Activated naive CD4-positive, alpha-beta T cell treated with anti-CD3 and anti-CD28 coated beads, Interleukin-2, amount 10 ng/mL, durations not matched to agents 7 days and 5 days (primary cell): ENCODE measurements at regions not wholly inside any gene's neighbourhood (a gene's known extent, or its start where the extent isn't known, plus 50 kb on each side); places are given as distances from the start of the nearest gene placed in this dataset.

ENCODE experiments used
- CTCF ChIA-PET: fragments of 350-600 bp; sonication (Branson Sonifier 250); formaldehyde crosslinking; loops from one replicate; lab custom pipeline; 2021; ENCODE audit warnings: antibody characterized with exemption; lab: Charles Lee
- DNase-seq: peaks from one replicate; pipeline ENCODE4 v3.0.0-alpha.2; 2020
- H3K27ac Mint-ChIP-seq: one replicate; pipeline ENCODE4 v1.8.0; 2021; ENCODE audit warnings: mild to moderate bottlenecking, moderate library complexity, mixed read lengths
- H3K27me3 Mint-ChIP-seq: one replicate; pipeline ENCODE4 v1.8.0; 2021; ENCODE audit warnings: mild to moderate bottlenecking, mixed read lengths
- H3K36me3 Mint-ChIP-seq: one replicate; pipeline ENCODE4 v1.8.0; 2021; ENCODE audit warnings: mixed read lengths
- H3K4me1 Mint-ChIP-seq: one replicate; pipeline ENCODE4 v1.8.0; 2021; ENCODE audit warnings: mixed read lengths
- H3K4me3 Mint-ChIP-seq: one replicate; pipeline ENCODE4 v1.8.0; 2021; ENCODE audit warnings: mild to moderate bottlenecking, moderate library complexity, mixed read lengths
- H3K9me3 Mint-ChIP-seq: one replicate; pipeline ENCODE4 v1.8.0; 2021; ENCODE audit warnings: mixed read lengths

DNA sequence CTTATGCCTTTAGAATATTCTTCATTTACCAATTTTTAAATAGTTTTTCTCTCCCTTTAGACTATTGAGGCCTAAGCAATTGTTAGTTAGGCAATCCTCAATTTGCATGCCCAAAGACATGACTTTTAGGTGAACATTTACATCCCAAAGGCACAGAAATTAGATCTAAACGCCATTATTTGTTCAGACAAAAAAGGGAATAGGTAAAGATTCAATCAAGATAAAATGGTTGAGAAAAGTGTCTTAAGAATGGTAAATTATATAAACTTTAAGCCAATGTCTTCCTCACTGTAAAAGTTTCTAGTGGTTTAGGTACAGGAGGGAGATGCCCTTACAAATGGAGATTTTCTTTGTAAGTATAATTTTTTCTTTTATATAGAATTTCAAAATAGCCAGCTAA lies 50.2 kb upstream of the MME start:
- H3K27me3 Mint-ChIP-seq = no peaks in the 10 kb centered on the region
- H3K4me3 Mint-ChIP-seq = no peak overlapping the region
- no peaks in the 10 kb centered on the region for H3K9me3 Mint-ChIP-seq
- H3K36me3 Mint-ChIP-seq = no peaks in the 10 kb centered on the region
- no peak for DNase-seq
- CTCF ChIA-PET = no interaction called here
- no peak overlapping the region for H3K27ac Mint-ChIP-seq
- no peaks in the 10 kb centered on the region for H3K4me1 Mint-ChIP-seq

GRCh38 chr3:155026999-155027591 lies 53.0 kb upstream of the MME start:
- Mint-ChIP-seq H3K4me3 (no peak overlapping the region), H3K27me3 (no peaks in the 10 kb centered on the region), H3K36me3 (no peaks in the 10 kb centered on the region), H3K4me1 (no peaks in the 10 kb centered on the region), H3K9me3 (no peaks in the 10 kb centered on the region), H3K27ac (no peak overlapping the region)
- CTCF ChIA-PET = no interaction called here
- DNase-seq = no peak

DNA sequence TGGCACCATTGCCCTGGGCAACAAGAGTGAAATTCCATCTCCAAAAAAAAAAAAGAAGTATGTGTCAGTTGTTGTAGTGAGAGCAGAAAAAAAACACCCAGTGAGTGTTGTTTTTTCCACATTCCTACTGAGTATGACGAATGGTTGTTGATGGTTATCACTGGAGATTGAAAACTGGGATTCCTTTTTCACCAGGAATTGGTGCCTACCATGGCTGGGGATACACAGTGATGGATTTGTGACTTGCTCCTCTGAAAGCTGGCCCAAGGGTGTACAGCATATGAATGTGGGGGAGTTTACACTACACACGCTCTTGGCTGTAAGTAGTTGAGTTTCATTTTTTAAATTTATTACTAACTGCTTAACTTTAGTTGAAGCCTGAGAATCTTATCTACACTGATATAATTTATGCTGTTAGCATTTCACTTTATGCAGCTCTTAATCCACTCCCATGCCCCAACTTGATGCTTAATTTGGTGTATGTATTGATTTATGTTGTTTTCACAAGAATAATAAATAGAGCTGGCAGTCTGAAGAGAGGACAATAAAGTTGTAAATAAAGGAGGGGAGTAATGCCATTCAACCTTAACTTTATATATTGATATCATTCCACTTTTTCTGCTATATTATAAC lies 56.0 kb upstream of the MME start:
- CTCF ChIA-PET = no interaction called here
- H3K4me3 Mint-ChIP-seq = no peak overlapping the region
- H3K9me3 Mint-ChIP-seq = peaks cover 2% of the 10 kb centered on the region
- no peaks in the 10 kb centered on the region for H3K36me3 Mint-ChIP-seq
- DNase-seq = no peak
- no peaks in the 10 kb centered on the region for H3K4me1 Mint-ChIP-seq
- no peak overlapping the region for H3K27ac Mint-ChIP-seq
- no peaks in the 10 kb centered on the region for H3K27me3 Mint-ChIP-seq

GRCh38 chr3:155022896-155023295 lies 57.2 kb upstream of the MME start:
- CTCF ChIA-PET = no interaction called here
- Mint-ChIP-seq H3K27ac (no peak overlapping the region), H3K9me3 (peaks cover 2% of the 10 kb centered on the region)

GRCh38 chr3:155019575-155019974 lies 60.5 kb upstream of the MME start:
- CTCF ChIA-PET = no interaction called here
- no peak for DNase-seq
- no peaks in the 10 kb centered on the region for H3K36me3 Mint-ChIP-seq
- peaks cover 2% of the 10 kb centered on the region for H3K9me3 Mint-ChIP-seq
- H3K4me1 Mint-ChIP-seq = no peaks in the 10 kb centered on the region
- H3K27me3 Mint-ChIP-seq = no peaks in the 10 kb centered on the region
- H3K4me3 Mint-ChIP-seq = no peak overlapping the region
- no peak overlapping the region for H3K27ac Mint-ChIP-seq

More at GRCh38 chr3:155022896-155023295, 57.2 kb upstream of the MME start:
- no peak for DNase-seq
- no peaks in the 10 kb centered on the region for H3K4me1 Mint-ChIP-seq
- H3K4me3 Mint-ChIP-seq = no peak overlapping the region
- H3K36me3 Mint-ChIP-seq = no peaks in the 10 kb centered on the region
- no peaks in the 10 kb centered on the region for H3K27me3 Mint-ChIP-seq

GRCh38 chr3:155018621-155019330 lies 61.3 kb upstream of the MME start:
- Mint-ChIP-seq H3K27me3 (no peaks in the 10 kb centered on the region), H3K9me3 (peaks cover 3% of the 10 kb centered on the region), H3K27ac (no peak overlapping the region), H3K36me3 (no peaks in the 10 kb centered on the region), H3K4me3 (no peak overlapping the region), H3K4me1 (no peaks in the 10 kb centered on the region)
- CTCF ChIA-PET = no interaction called here
- no peak for DNase-seq

DNA sequence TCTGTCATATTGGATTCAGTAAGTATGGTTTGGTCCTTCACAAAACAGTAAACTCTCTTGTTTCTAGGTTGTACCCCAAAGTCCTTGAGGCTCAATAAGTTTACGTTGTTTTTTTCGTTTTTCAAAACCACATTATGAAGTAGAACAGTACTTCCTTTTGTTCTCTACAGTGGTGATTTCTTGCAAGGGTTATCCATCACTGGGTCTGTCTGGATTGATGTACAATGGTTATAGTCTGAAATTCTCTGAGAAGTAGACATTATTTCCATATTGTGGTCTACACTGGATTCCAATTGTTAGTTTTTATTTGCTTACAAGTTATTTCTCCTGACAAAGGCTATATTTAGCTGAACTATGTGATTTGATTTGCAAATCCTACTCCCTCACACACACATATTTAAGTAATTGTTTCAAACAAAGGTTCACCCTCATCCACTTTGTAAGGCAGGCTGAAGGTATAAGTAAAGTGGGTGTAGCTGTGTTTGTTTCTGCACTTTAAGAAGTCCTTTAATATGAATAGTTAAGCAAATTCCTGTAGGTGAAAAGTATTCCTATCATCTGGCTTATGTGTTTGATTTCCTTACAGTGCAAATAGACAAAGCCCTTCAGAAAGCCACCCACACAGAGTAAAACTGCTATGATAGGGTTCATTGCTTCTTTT lies 64.2 kb upstream of the MME start:
- Mint-ChIP-seq H3K4me3 (no peak overlapping the region), H3K27ac (no peak overlapping the region), H3K4me1 (no peaks in the 10 kb centered on the region), H3K36me3 (no peaks in the 10 kb centered on the region), H3K9me3 (peaks cover 7% of the 10 kb centered on the region), H3K27me3 (no peaks in the 10 kb centered on the region)
- DNase-seq = no peak
- CTCF ChIA-PET = no interaction called here

- CTCF ChIA-PET = no interaction called here
- no peak for DNase-seq
Observed at GRCh38 chr3:155014953-155015352, 65.2 kb upstream of the MME start.

DNA sequence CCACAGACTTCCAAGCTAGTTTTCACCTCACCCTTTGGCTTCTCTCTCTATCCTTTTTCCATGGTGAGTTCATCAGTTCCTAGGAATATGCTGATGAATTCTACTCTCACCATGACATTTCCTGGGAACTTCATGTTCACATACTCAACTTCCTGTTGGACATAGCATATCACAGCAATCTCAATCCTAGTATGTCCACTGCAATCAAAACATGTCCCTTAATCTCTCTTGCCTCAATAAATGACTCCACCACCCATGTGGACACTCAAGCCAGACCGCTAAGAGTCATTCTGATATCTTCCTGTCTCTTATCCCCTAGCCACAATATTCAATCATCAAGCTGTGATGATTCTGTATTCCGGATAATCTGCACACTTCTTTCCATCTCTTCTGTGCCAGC lies 66.7 kb upstream of the MME start:
- no peak for DNase-seq

More at GRCh38 chr3:155014953-155015352, 65.2 kb upstream of the MME start:
- Mint-ChIP-seq H3K27ac (no peak overlapping the region), H3K4me3 (no peak overlapping the region), H3K9me3 (peaks cover 7% of the 10 kb centered on the region), H3K27me3 (no peaks in the 10 kb centered on the region), H3K4me1 (no peaks in the 10 kb centered on the region), H3K36me3 (no peaks in the 10 kb centered on the region)

DNA sequence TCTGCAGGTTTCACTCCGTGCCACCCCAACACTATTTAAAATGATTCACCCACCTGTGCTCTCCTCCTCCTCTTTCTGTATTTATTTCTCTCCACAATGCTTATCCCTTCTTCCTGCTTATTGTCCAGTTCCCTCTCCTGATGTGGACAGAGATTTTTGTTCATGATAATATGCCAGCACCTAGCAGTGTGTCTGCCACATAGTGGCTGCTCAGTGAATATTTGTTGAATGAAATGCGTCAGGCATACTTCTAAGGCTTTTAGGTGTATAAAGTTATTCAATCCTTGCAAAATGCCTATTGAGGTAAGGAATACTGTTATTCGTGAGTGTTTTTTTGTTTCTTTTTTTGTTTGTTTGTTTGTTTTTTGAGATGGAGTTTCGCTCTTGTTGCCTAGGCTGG lies 67.5 kb upstream of the MME start:
- H3K9me3 Mint-ChIP-seq = peaks cover 7% of the 10 kb centered on the region
- no peak for DNase-seq
- no peaks in the 10 kb centered on the region for H3K36me3 Mint-ChIP-seq
- no peak overlapping the region for H3K27ac Mint-ChIP-seq
- no peak overlapping the region for H3K4me3 Mint-ChIP-seq
- H3K27me3 Mint-ChIP-seq = no peaks in the 10 kb centered on the region
- no peaks in the 10 kb centered on the region for H3K4me1 Mint-ChIP-seq
- CTCF ChIA-PET = no interaction called here

More for the DNA sequence above, 66.7 kb upstream of the MME start:
- CTCF ChIA-PET = no interaction called here
- Mint-ChIP-seq H3K27me3 (no peaks in the 10 kb centered on the region), H3K36me3 (no peaks in the 10 kb centered on the region), H3K27ac (no peak overlapping the region), H3K4me3 (no peak overlapping the region), H3K9me3 (peaks cover 7% of the 10 kb centered on the region), H3K4me1 (no peaks in the 10 kb centered on the region)

DNA sequence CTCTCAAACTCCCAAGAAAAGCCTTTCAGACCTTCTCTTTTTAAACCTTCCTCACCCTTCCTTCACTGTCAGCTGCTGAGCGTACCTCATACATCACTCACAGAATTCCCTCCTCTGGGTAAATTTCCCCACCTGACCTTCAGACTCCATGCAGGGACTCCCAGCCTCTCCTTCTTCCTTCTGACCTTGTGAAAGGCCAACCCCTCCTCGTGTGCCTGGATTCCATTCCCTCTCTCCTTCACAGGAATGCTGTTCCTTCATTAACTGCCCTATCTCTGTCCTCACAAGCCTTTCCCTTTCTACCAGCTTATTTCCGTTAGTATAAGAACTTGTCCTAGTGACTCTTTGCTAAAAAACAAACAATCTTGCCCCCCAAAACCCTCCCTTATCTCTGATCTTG lies 69.7 kb upstream of the MME start:
- H3K27ac Mint-ChIP-seq = no peak overlapping the region
- no peaks in the 10 kb centered on the region for H3K36me3 Mint-ChIP-seq
- no peaks in the 10 kb centered on the region for H3K27me3 Mint-ChIP-seq
- DNase-seq = no peak
- H3K4me3 Mint-ChIP-seq = no peak overlapping the region
- CTCF ChIA-PET = no interaction called here
- H3K9me3 Mint-ChIP-seq = peaks cover 8% of the 10 kb centered on the region
- no peaks in the 10 kb centered on the region for H3K4me1 Mint-ChIP-seq

- no peak overlapping the region for H3K4me3 Mint-ChIP-seq
- CTCF ChIA-PET = no interaction called here
- H3K4me1 Mint-ChIP-seq = no peaks in the 10 kb centered on the region
- no peak overlapping the region for H3K27ac Mint-ChIP-seq
- no peaks in the 10 kb centered on the region for H3K36me3 Mint-ChIP-seq
- peaks cover 8% of the 10 kb centered on the region for H3K9me3 Mint-ChIP-seq
- no peaks in the 10 kb centered on the region for H3K27me3 Mint-ChIP-seq
- no peak for DNase-seq
Observed at GRCh38 chr3:155009217-155009616, 70.9 kb upstream of the MME start.

DNA sequence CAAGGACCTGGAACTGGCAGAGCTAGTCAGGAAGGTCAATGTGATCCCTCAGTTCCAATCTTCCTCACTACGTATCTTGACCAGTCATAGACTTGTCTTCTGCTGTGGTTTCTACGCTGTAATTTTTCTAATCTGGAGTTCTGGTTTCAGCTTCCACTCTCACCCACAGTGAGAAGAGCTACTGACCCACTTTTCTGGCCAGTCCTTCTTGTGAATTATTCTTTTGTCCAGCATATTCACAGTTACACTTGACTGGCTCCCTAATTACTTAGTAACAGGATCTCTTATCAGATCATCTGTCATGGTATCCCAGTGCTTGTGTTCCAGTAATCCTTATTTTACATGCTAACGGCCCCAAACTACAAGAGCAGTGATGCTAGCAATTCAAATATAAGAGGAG lies 72.4 kb upstream of the MME start:
- CTCF ChIA-PET = no interaction called here
- DNase-seq = no peak
- Mint-ChIP-seq H3K27ac (no peak overlapping the region), H3K36me3 (no peaks in the 10 kb centered on the region), H3K9me3 (peaks cover 6% of the 10 kb centered on the region), H3K4me3 (no peak overlapping the region), H3K27me3 (no peaks in the 10 kb centered on the region), H3K4me1 (no peaks in the 10 kb centered on the region)

DNA sequence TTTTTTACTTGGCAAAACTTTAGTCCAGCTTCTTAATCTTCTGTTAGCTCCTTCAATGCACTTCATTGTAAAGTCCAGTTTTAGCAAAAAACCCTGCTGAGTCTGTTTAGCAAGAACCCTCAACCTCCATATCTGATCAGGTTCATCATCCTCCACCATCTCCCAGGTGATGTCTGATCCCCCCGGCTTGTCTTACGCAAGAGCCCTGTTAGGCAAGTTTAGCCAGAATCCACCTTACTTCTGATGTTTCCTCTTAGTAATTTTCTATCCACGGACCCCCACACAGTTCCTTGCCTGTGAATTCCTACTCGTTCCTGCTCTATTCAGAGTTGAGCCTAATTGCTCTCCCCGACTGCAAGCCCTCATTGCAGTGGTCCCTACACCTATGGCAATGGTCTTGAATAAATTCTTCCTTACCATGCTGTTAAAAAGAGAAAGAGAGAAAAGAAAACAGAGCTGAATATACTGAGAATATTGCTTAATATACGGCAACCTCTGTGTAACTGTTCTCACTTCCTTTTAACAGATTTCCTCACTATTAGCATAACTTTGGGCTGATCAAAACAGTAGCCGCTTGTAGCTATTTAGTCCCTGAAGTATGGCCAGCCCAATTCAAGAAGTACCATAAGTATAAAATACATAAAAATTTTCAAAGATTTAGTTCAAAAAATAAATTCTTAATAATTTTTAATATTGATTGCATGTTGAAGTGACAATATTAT lies 78.7 kb upstream of the MME start:
- Mint-ChIP-seq H3K4me3 (no peak overlapping the region), H3K27me3 (no peaks in the 10 kb centered on the region), H3K4me1 (no peaks in the 10 kb centered on the region), H3K9me3 (peaks cover 5% of the 10 kb centered on the region), H3K36me3 (no peaks in the 10 kb centered on the region), H3K27ac (no peak overlapping the region)
- CTCF ChIA-PET = no interaction called here
- DNase-seq = no peak
